DOHH2 (cell line): ENCODE measurements at regions not wholly inside any gene's neighbourhood (a gene's known extent, or its start where the extent isn't known, plus 50 kb on each side); places are given as distances from the start of the nearest gene placed in this dataset.

Experiments
- EZH2phosphoT487 ChIP-seq: fragments of 200-600 bp; sonication (generic); IDR thresholded peaks from 2 replicates; pipeline ENCODE4 v1.6.1; 2017; ENCODE audit warnings: borderline replicate concordance, mild to moderate bottlenecking, antibody characterized with exemption, low read length, moderate library complexity, mixed read lengths
- TF ChIP-seq, protein P1 (sequence below): fragments of 200-600 bp; sonication (generic); IDR thresholded peaks from one replicate; pipeline ENCODE4 v1.5.1; 2014; ENCODE audit warnings: antibody characterized with exemption, mild to moderate bottlenecking, low read depth, low read length; ENCODE audit not compliant: poor library complexity, severe bottlenecking

DNA sequence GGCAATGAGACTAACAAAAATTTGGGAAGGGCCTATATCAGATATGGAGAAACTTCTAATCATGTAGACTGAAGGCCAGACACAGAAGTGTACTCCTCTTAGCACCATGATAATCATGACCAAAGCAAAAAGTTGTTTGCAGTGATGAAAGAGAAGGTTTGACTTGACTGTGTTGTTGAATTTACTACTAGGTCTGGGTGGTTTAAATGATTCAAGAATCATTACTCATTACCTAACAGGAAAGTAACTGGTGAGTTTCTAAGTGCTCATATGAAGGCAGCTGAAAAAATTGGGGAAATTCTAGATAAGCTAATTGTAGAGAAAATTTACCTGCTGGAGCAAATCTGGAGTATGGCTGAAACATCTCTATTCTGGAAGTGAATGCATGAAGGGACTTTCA, 451.5 kb upstream of the SORCS1 start:
- TF ChIP-seq, protein P1, sequence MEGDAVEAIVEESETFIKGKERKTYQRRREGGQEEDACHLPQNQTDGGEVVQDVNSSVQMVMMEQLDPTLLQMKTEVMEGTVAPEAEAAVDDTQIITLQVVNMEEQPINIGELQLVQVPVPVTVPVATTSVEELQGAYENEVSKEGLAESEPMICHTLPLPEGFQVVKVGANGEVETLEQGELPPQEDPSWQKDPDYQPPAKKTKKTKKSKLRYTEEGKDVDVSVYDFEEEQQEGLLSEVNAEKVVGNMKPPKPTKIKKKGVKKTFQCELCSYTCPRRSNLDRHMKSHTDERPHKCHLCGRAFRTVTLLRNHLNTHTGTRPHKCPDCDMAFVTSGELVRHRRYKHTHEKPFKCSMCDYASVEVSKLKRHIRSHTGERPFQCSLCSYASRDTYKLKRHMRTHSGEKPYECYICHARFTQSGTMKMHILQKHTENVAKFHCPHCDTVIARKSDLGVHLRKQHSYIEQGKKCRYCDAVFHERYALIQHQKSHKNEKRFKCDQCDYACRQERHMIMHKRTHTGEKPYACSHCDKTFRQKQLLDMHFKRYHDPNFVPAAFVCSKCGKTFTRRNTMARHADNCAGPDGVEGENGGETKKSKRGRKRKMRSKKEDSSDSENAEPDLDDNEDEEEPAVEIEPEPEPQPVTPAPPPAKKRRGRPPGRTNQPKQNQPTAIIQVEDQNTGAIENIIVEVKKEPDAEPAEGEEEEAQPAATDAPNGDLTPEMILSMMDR = no peak
- no peak for TF ChIP-seq EZH2phosphoT487
